ENCODE measurements at regions not wholly inside any gene's neighbourhood (a gene's known extent, or its start where the extent isn't known, plus 50 kb on each side); places are given as distances from the start of the nearest gene placed in this dataset.
A peak's percentile ranks its signal among the peaks of the same experiment; 100 is the strongest.
"Not testable (repeated sequence)": the region's sequence is repeated elsewhere in the genome, so short reads cannot be mapped to it uniquely, and the experiment has no call there.

DNA sequence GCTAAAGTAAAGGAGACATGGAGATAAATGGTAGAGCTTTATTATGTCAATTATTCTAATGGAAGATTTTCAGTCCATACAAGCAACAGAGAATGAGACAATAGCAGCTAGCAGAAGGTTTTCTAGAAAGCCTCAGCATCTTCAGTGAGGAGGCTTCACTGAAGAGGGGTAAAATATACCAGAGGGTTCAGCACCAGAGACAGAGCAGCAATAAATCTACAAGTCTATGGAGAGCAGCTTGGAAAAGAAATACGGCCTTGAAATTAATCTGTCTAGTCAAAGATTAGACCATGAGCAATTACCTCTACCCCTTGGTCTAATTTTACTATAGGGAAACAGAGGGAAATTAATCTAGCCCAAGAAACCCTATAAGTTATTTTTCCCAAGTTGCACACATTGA is 185.7 kb upstream of the CRIM1 start:
- DNase-seq (ENCODE audit: low spot score) (no peak), ATAC-seq (no peak)

DNA sequence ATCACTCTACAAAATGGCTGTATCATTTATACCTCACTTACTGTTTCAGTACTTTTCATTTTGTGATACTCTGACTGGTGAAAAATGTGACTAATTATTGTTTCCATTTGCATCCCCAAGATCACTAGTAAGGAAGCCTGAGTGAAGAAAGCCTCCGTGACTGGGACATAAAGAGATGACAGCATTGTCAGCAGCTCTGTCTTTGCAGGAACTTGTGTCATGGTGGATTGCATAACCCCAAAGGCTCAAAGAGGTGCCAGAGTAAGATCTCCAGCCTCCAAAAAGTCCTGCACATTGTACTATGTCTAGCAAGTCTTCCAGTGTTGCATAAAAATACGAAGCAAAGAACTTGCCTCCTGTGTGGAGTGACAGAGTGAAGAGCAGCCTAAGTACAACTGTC is 187.5 kb upstream of the CRIM1 start:
- ATAC-seq (peak; percentile 74), DNase-seq (ENCODE audit: low spot score) (no peak)

DNA sequence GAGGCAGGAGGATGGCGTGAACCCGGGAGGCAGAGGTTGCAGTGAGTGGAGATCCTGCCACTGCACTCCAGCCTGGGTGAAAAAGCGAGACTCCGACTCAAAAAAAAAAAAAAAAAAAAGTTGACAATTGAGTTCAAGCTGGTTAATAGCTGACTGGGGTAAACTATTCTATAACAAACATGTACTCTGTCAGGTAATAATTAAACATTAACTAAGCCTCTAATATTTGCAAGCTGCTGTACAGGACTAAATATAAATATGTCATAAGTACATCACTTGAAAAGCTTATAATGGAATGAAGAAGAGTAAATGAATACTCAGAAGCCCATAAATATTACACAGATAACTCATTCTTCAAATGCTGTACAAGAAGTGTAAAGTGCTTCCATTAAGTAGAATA is 190.4 kb upstream of the CRIM1 start:
- ATAC-seq, result peak; percentile 85

DNA sequence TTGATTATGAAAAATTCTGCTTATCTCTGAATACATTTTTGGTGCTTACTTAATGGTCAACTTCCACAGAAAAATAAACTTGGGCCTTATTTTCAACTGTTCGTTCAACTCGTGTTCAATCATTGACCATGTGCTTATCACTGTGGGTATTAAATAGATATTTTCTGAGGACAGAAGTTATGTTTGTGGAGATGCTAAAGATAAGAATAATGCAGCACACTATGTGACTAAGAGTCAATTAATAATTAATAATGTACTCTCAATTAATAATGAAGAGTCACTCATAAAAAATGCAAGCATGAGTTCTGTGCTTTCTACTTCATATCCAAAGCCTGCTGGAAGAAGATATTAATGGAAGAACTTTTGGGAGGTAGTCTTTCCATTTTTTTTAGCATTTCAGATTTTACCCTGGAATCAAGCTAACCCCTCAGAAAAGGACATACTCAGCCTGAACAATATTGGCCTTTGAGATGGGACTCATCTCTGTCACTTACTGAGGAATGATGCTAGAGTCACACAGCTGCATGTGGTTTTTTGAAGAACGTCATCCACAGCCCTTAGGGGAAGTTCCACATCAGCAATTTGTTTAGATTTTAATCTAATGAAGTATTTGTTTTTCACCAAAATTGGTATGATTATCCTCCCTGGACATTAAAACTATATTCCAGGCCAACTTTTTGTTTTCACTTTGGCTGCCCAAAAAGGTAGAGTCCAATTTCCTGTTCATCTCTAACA is 191.9 kb upstream of the CRIM1 start:
- DNase-seq (ENCODE audit: low spot score) (no peak), ATAC-seq (no peak)

More for the DNA sequence above, 190.4 kb upstream of the CRIM1 start:
- no peak for DNase-seq (ENCODE audit: low spot score)

DNA sequence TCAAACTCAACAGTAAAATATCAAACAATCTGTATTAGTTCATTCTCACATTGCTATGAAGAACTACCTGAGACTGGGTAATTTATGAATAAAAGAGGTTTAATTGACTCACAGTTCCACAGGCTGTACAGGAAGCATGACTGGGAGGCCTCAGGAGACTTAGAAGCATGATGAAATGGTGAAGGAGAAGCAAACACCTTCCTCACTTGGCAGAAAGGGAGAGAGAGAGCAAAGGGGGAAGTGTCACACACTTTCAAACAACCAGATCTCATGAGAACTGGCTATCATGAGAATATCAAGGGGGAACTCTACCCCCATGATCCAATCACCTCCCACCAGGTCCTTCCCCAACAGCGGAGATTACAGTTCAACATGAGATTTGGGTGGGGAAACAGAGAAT is 198.5 kb upstream of the CRIM1 start:
- ATAC-seq; DNase-seq (ENCODE audit: low spot score): not testable (repeated sequence)

DNA sequence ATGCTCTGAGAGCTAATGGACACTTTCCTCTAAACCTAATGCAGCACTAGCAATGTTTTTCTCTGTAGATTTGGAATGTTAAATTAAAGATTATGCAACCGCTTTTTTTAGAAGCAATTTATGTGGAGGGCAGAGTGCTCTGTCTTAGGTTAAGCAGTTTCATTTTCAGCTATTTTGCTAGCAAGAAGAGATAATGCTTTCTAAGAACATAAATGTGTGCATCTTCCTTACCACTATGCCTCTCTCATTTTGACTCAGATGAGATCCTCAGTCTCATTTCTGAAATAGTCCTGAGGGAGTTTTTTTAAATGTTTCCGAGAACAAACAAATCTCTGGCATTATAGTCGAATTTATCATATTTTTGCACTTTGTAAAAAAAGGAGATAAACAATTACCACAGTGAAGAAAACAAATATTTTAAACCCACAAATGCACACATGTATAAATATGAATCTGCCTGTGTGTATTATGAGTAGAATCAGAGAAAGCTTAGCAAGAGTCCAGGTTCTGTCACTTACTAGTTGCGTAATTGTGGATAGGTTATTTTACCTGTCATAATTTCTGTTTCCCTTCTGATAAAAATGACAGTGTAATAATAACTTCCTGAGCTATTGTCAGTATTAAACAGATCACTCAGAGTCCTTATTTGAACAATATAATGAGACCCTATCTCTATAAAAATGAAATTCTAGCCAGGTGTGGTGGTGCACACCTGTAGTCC is 207.7 kb upstream of the CRIM1 start:
- no peak for DNase-seq (ENCODE audit: low spot score)
- ATAC-seq, result no peak

DNA sequence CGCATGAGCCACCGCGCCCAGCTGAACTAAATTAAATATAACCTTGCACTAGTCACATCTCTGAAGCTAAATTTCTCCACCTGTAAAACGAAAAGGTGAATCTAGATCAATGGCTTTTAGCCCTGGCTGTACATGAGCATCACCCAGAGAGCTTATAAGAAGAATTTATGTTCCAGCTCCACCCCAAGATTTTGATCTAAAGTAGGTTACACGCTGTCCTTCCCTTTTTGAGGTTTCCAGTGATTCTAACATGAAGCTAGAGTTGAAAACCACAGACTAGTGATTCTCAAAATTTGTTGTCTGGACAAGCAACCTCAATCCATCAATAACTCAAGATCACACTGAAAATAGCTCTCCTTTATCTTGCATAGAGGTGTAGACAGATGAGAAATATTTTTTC is 208.8 kb upstream of the CRIM1 start:
- DNase-seq (ENCODE audit: low spot score), result no peak

DNA sequence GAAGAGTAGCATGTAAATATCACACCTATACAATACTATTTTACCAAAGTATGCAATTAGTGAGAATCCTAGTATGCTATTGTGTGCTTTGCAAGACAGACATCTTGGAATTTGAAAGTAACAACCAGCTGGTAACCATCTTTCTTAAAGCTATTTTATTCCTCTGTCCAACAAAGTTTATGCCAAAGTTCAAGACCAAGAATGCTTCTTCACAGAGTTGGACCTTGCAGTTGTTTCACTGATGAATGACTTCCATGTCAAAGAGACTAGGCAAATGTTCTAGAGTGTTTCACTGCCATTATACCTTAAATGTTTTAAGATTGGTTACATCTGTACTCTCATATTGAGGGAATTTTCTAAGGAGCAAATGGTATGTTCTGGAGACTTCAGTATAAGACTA is 215.2 kb upstream of the CRIM1 start:
- no peak for ATAC-seq
- DNase-seq (ENCODE audit: low spot score), result no peak

More for the DNA sequence above, 208.8 kb upstream of the CRIM1 start:
- no peak for ATAC-seq

DNA sequence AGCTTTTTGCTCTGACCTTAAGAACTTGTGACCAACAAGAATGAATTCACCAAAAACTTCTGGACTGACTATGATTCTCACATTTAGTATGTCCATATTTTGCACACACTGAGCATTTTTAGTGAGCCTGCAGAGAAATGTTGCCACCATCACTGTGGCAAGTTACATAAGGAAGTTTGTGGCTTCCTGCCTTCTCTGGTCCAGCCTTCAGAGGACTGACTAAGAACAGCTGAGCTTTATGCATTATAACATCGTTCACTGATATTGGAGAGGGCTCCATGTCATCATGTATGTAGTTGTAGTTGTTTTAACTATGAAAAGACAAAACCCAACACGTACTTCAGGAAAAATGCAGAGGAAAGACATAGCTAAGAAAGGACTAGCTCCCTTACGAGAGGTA is 218.0 kb upstream of the CRIM1 start:
- no peak for ATAC-seq
- no peak for DNase-seq (ENCODE audit: low spot score)

DNA sequence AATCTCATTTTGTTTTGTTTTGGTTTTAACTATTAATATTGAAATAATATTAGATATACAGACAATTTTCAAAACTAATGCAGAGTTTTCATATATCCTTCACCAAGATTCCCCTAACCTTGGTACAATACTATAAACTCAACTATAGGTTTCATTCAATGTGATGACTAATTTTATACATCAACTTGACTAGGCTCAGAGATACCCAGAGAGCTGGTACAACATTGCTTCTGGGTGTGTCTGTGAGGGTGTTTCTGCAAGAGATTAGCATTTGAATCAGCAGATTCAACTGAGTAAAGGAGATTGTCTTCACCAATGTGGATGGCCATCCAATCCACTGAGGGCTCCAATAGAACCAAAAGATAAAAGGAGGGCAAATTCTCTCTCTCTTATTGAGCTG is 221.3 kb upstream of the CRIM1 start:
- no peak for DNase-seq (ENCODE audit: low spot score)
- ATAC-seq, result no peak

DNA sequence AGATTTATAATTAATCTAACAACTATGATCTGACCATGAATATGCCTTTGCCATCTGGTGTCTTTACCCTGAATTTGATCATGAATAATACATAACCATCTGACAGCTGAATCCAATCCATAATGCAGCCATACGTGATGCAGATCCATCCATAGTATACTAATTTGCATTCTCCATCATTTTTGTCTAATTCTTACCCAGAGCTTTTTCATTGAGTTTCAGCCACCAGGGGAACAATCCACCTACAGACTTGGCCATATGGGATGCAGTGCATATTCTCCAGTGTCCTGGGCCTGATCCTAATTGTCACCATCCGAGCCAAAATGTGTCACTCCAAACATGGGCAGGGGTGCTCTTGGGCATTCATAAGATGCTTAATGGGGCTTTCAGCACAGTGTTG is 227.2 kb upstream of the CRIM1 start:
- ATAC-seq (no peak), DNase-seq (ENCODE audit: low spot score) (no peak)

DNA sequence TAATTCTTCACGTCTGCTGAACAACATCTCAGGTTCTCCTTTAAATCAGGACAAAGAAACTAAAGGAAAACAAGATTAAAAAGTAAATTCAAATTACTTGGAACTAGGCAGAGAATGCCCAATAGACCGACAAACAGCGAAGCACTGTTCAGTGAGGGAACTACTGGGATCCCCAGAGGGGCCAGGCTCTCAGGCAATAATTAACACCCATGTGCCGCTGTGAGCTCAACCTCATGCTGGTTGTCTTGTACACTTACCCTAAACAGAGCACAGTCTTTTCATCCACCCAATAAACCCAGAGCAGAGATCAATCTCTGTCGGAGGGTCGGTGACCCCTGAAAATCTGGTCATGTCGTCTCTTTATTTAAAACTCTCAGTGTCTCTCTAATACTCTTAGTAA is 229.9 kb upstream of the CRIM1 start:
- DNase-seq (ENCODE audit: low spot score) (no peak), ATAC-seq (no peak)

DNA sequence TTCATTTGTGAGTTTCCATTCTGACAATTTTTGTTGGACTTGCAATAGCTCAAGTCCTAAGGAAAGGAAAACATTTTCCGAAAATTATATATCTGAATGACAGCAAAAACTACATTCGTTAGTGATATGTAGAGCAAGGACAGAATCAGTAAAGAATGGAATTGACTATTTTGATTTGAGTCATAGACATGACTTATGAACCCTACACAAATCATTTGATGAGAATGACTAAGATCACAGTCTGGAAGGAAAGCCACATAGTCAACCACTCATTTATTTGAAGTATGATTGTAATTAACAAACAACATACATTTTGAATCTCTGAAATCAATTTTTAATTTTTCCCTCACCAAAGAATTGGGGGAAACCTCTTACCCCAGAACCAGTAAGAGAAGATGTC is 231.6 kb upstream of the CRIM1 start:
- DNase-seq (ENCODE audit: low spot score), result no peak
- no peak for ATAC-seq

DNA sequence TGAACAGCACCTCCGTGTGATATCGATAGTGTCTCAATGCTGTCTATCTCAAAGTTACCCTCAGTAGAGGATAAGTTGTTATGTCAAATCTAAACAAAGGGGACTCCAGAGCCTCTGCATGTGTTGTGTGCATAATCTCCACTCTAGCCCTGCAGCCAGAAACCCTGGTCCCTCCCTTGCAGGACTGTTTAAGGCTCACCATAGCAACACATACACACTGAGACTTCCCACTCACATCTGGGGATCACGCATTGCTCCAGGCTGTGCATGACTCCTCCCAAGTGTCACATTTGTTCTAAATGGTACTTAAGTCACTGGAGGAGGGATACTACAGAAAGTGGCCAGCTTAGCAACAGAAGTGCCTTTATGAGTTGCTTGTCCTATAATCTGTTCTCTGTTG is 258.6 kb upstream of the CRIM1 start:
- no peak for DNase-seq (ENCODE audit: low spot score)
- ATAC-seq, result no peak

DNA sequence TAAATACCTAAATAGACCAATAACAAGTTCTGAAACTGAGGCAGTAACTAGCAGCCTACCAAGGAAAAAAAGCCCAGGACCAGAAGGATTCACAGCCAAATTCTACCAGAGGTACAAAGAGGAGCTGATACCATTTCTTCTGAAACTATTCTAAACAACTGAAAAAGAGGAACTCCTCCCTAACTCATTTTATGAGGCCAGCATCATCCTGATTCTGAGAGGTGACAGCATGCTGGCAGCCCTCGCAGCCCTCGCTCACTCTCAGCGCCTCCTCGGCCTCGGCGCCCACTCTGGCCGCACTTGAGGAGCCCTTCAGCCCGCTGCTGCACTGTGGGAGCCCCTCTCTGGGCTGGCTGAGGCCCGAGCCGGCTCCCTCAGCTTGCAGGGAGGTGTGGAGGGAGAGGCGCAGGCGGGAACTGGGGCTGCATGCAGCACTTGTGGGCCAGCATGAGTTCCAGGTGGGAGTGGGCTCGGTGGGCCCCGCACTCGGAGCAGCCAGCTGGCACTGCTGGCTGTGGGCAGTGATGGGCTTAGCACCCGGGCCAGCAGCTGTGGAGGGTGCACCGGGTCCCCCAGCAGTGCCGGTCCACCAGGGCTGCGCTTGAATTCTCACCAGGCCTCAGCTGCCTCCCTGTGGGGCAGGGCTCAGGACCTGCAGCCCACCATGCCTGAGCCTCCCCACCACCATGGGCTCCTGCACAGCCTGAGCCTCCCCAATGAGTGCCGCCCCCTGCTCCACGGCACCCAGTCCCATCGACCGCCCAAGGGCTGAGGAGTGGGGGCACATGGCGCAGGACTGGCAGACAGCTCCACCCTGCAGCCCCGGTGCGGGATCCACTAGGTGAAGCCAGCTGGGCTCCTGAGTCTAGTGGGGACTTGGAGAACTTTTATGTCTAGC is 263.5 kb upstream of the CRIM1 start:
- not testable (repeated sequence) for DNase-seq (ENCODE audit: low spot score); ATAC-seq

DNA sequence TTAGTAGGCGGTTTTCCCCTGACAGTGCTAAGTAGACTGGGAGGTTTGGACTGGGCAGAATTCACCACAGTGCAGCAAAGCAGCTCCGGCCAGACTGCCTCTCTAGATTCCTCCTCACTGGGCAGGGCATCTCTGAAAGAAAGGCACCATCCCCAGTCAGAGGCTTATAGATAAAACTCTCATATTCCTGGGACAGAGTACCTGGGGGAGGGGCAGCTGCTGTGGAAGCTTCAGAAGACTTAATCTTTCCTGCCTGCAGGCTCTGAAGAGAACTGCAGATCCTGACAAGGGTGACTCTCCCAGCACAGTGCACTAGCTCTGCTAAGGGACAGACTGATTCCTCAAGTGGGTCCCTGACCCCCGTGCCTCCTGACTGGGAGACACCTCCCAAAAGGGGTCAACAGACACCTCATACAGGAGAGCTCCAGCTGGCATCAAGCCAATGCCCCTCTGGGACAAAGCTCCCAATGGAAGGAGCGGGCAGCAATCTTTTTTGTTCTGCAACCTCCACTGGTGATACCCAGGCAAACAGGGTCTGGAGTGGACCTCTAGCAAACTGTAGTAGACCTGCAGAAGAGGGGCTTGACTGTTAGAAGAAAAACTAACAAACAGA is 266.8 kb upstream of the CRIM1 start:
- no peak for ATAC-seq
- no peak for DNase-seq (ENCODE audit: low spot score)

DNA sequence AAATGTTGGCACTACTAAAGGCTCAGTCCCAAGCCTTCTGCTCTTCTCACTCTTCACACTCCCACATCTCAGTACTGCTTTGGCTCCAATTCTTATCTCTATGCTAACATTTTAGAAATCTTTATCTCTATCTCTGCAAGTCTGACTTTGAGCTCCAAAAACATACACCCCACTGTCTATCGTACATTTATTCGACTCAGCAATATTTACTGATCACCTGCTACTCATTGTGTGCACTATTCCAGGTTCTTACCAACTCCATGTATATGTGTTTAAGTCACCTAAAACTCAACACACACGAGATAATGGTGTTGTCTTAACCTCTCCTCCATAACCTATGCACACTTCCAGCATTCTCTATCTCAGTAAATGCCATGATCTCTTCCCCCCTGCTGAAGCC is 268.2 kb upstream of the CRIM1 start:
- no peak for DNase-seq (ENCODE audit: low spot score)
- ATAC-seq, result no peak

DNA sequence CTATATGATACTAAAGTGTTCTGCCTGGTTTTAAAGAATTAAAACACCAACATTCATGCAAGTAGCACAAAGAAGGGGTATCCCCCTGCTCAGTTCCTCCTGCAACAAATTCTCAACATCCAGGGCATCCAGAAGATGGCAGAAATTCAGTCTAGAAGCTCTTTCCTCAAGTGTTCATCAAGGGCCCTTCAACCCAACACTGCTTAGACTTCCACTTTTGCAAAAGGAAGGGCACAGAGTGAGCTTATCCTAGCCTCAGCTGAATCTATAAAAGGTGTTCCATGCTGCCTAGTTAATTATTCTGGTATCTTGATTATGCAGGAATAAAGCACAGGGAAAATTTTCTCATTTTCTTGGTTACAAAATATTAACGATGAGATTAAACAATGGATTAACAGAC is 275.8 kb upstream of the CRIM1 start:
- no peak for ATAC-seq
- no peak for DNase-seq (ENCODE audit: low spot score)

DNA sequence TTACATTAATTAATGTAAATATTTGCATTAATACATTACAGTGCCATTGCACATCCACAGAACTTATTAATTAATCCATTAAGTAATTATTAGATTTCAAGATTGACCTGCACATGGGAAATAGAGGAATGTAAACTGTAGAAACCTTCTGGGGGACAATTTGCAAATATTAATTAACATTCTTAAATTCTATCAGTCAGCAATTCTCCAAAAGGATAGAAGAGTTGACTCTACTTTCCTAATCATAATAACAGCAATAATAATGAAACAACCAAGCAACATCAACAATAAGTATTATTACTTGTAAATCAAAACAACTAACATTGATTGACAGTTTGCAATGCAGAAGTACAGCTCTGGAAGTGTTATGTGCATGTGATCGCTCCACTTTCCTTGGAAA is 281.6 kb upstream of the CRIM1 start:
- ATAC-seq (no peak), DNase-seq (ENCODE audit: low spot score) (no peak)

DNA sequence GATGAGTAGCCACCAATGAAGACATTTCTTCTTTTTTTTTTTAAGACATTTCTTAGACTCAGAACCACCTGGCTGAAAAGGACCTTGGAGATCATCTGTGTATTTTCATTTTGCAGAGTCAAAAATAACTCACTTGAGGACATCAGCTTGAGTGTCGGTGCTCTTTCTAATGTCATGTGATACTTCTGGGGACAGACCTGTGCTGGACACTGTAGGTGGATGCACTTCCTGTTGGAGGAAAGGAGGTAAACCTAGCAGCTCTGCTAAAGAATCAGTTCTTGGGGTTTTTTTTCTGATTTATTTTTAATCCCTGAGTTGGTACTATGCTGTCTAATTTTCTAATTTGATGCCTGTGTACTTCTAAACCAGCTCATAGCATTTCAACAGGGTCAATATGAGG is 283.9 kb upstream of the CRIM1 start:
- no peak for DNase-seq (ENCODE audit: low spot score)
- ATAC-seq, result no peak

DNA sequence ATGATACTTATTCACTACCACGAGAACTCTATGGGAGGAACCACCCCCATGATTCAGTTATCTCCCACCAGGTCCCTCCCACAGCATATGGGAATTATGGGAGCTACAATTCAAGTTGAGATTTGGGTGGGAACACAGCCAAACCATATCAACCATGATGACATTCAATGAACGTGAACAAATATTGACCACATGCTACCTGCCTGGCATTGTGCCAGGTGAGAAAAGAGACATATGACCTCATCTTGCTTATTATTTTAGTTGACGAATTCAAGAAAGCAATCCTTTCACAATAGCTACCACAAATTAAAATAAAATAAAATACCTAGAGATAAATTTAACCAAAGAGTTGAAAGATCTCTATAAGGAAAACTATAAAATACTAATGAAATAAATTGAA is 286.5 kb upstream of the CRIM1 start:
- ATAC-seq, result no peak
- DNase-seq (ENCODE audit: low spot score), result no peak

All from left lobe of liver (tissue), 2 donors.